Stimulated activated CD4-positive, alpha-beta T cell treated with anti-CD3 and anti-CD28 coated beads, Interleukin-15, amount 100 ng/mL, for 1 hour (primary cell): ENCODE measurements at regions not wholly inside any gene's neighbourhood (a gene's known extent, or its start where the extent isn't known, plus 50 kb on each side); places are given as distances from the start of the nearest gene placed in this dataset.
"Not testable (repeated sequence)": the region's sequence is repeated elsewhere in the genome, so short reads cannot be mapped to it uniquely, and the experiment has no call there.

Experiments
- DNase-seq, 2 donors: peaks; one replicate each; pipeline ENCODE4 v3.0.0-alpha.2; 2020; ENCODE audit warnings: low read depth in 1 of 2, low spot score in 1 of 2

DNA sequence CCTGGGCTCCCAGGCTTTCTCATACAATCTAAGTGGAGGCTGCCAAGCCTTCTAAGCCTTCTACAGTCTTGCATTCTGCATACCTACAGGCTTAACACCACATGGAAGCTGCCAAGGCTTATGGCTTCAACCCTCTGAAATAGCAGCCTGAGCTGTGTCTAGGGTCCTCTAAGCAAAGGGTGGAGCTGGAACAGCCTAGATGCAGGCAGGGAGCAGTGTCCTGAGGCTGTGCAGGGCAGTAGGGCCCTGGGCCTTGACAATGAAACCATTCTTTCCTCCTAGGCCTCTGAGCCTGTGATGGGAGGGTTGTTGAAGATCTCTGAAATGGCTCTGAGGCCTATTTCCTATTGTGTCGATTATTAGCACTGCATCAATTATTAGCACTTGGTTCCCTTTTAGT is 150.9 kb upstream of the GRK3 start:
- no peak for DNase-seq

DNA sequence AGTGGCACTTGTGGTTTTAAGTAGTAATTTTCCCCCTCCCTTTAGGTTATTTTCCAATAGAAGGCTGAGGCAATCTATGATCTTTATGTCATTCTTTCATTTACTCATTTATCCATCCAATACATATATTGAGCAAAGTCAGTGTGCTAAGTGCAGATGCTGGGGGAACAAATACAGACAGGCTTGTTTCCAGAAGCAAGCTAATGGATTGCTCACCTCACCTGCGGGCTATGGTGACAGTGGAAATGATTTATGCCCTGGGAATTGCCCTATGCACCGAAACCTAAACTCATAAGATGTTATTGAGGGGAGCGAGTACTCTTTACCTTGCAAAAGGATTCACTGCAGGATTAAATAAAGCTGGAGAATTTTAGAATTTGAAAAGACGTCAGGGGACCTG is 148.7 kb upstream of the GRK3 start:
- DNase-seq: not testable (repeated sequence)

GRCh38 chr22:25417826-25418225 is 146.6 kb upstream of the GRK3 start:
- not testable (repeated sequence) for DNase-seq

- DNase-seq: no peak
Measured at GRCh38 chr22:25419247-25420113, 145.0 kb upstream of the GRK3 start.

DNA sequence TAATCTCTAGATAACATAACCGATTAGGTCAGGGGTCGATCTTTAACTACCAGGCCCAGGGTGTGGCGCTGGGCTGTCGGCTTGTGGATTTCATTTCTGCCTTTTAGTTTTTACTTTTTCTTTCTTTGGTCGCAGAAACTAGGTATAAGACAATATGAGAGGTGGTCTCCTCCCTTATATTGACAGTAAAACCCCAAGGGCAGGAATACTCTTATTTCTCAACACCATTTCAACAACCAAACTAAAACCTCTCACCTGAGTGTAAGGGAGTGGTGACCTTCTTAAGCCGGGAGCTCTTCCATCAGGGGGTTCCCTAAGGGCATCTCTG is 144.4 kb upstream of the GRK3 start:
- not testable (repeated sequence) for DNase-seq

- DNase-seq: no peak
Measured at GRCh38 chr22:25420471-25420924, 144.0 kb upstream of the GRK3 start.

- DNase-seq: no peak
Measured at GRCh38 chr22:25420925-25421904, 143.3 kb upstream of the GRK3 start.

GRCh38 chr22:25426530-25427308 is 137.8 kb upstream of the GRK3 start:
- DNase-seq: not testable (repeated sequence)

DNA sequence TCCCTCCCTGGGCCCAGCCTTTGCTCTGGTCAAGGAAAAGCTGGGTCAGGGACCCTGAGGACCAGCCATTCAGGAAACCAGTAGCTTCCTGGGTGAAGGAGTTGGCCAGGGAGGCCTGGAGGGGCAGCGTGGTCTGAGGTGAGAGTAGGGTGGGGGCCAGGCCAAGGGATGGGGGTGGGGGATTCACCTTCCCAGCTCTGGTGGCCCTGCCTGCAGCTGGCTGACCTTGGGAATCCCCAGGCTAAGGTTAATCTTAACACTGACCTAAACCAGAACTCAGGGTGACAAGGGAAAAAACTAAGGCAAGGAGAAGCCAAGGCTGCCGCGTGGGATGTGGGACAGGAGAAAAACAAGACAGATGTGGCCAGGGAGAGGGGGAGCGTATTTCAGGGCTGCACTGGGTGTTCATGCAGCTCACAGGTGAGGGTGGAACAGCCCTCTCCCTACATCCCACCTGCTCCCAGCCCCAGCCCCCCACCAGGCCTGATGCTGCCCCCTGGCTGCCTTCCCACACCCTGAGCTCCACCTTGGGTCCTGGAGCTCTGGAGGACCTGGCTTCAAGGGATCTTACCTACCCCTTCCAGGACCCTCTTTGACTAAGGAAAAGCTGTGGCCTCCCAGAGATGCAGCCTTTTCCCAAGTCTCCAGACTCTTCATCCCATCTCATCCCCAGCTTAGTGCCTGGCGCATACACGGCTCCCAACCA is 132.7 kb upstream of the GRK3 start:
- not testable (repeated sequence) for DNase-seq

- not testable (repeated sequence) for DNase-seq
Measured at GRCh38 chr22:25433381-25433970, 131.0 kb upstream of the GRK3 start.

GRCh38 chr22:25437414-25438160 is 126.9 kb upstream of the GRK3 start:
- no peak for DNase-seq

- DNase-seq: no peak
Measured at GRCh38 chr22:25447067-25447685, 117.3 kb upstream of the GRK3 start.

GRCh38 chr22:25447686-25448434 is 116.6 kb upstream of the GRK3 start:
- peak; percentile 79 to 85 for DNase-seq

DNA sequence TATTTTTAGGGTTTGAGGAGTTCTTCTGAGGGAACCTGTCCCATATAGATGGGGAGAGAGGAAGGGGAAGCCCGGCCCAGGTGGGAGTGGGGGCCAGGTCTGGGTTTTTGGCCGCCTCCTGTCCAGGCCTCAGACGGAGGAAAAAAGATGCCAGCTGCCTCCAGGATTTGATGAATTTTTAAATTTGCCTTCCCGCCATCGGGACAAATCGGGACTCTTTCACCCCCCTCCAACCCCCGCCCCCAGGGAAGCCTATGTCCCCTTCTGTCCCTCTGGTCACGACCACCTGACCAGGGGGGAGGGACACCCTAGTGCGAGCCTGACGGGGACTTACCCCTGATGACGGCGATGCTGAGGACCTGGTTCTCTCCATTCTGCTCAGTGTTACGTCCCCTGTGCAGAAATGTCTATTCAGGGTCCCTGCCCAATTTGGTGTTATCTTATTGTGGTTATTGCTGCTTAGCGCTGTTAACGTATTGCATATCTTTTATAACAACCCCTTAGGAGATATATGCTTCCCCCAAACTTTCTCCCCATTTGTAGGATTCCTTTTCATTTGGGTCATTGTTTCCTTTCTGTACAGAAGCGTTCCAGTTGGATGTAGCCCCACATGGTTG is 115.9 kb upstream of the GRK3 start:
- DNase-seq: no peak

DNA sequence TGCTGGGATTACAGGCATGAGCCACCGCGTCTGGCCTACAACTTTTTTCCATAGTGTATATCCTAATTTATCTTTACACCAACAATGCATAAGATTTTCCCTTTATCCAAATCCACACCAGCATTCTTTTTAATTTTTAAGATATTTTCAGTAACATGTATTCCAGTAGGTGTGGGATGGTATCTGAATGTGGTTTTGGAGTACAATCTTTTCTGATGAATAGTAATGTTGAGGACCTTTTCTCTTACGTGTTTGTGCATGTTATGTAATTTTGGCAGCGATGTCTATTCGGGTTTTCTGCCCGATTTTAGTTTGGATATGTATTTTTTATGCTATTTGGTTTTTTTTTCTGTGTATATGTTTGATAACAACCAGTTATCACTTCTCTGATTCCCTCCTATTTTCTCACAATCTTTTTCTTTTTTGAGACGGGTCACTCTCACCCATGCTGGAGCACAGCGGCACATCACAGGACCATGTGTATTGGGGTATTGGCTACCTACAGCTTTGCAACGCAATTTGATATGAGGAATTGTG is 114.6 kb upstream of the GRK3 start:
- no peak for DNase-seq

DNA sequence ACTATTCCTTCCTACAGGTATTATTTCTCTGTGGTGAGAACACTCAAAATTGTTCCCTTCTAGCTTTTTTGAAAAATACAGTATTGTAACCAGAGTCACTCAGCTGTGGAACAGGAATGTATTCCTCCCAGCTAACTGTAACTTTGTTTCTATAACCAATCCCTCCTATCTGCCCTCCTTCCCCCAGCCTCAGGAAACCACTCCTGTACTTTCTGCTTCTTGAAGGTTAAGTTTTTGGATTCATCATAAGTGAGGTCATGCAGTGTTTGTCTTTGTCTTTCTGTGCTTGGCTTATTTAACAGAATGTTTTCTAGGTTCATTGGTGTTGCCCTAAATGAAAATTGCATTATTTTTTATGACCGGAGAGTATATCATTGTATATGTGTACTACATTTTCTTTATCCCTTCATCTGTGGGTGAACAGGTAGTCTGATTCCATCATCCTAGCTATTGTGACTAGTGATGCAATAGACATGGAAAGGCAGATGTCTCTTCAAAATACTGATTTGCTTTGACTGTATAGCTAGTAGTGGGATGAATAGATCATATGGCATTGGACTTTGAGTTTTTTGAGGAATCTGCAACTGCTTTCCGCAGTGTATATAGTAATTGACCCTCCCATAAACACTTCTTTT is 112.9 kb upstream of the GRK3 start:
- no peak for DNase-seq

- no peak for DNase-seq
Measured at GRCh38 chr22:25452116-25452700, 112.3 kb upstream of the GRK3 start.
